Transverse colon (tissue), 3 donors: ENCODE measurements at regions not wholly inside any gene's neighbourhood (a gene's known extent, or its start where the extent isn't known, plus 50 kb on each side); places are given as distances from the start of the nearest gene placed in this dataset.

Experiments
- EP300 ChIP-seq: sonication (generic); formaldehyde crosslinking; IDR thresholded peaks from one replicate; pipeline ENCODE4 v1.6.1; 2017; ENCODE audit warnings: antibody characterized with exemption, low read depth
- POLR2A ChIP-seq: fragments of 450-650 bp; IDR thresholded peaks from one replicate; pipeline ENCODE4 v1.6.1; 2016; ENCODE audit warnings: antibody characterized with exemption, mild to moderate bottlenecking, moderate library complexity
- TF ChIP-seq, protein P1 (sequence below), 5 experiments: fragments of 200-600 bp in 3 of 5; fragments of 450-650 bp in 2 of 5; sonication (generic) in 3 of 5; IDR thresholded peaks; 1 replicate in 2 of 5; 2 replicates in 3 of 5; pipeline ENCODE4 v1.5.1; 2016 to 2017; ENCODE audit warnings: antibody characterized with exemption in 5 of 5, inconsistent platforms in 3 of 5, mild to moderate bottlenecking in 2 of 5, moderate library complexity in 1 of 5

DNA sequence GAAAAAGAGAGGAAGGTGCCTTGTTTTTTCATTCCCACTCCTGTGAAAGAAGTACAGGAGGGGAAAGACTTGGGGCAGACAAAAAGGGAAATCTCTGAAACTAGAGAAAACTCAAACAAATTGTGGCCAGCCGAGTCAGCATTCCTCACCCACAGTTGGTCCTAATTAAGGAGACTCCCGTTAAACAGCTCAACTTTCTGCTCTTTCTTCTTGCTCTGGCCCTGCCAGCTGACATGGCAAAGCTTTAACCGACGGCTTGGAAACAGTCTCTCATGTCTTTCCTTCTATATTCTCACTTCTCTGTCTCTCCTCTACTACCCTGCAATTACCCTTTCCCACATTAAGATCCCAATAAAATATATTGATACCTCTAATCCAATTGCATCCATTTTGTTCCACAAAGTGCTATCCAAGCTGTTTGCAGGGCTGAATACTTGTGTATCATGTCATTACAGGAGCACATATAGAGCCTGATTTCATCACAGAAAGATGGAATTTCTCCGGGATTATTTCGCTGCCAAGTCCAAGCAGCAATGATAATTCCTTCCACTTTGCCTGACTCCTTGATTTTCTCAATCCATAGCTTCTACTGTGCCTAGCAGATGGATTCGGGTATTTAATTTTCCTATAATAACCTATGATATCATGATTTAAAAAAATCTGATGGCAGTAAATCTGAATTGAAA is 65.4 kb upstream of the IPO9 start:
- TF ChIP-seq, protein P1, sequence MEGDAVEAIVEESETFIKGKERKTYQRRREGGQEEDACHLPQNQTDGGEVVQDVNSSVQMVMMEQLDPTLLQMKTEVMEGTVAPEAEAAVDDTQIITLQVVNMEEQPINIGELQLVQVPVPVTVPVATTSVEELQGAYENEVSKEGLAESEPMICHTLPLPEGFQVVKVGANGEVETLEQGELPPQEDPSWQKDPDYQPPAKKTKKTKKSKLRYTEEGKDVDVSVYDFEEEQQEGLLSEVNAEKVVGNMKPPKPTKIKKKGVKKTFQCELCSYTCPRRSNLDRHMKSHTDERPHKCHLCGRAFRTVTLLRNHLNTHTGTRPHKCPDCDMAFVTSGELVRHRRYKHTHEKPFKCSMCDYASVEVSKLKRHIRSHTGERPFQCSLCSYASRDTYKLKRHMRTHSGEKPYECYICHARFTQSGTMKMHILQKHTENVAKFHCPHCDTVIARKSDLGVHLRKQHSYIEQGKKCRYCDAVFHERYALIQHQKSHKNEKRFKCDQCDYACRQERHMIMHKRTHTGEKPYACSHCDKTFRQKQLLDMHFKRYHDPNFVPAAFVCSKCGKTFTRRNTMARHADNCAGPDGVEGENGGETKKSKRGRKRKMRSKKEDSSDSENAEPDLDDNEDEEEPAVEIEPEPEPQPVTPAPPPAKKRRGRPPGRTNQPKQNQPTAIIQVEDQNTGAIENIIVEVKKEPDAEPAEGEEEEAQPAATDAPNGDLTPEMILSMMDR (IDR thresholded peaks at IDR 0.05) = no peak
- TF ChIP-seq POLR2A (no peak), EP300 (no peak)
